ENCODE measurements at regions not wholly inside any gene's neighbourhood (a gene's known extent, or its start where the extent isn't known, plus 50 kb on each side); places are given as distances from the start of the nearest gene placed in this dataset.

DNA sequence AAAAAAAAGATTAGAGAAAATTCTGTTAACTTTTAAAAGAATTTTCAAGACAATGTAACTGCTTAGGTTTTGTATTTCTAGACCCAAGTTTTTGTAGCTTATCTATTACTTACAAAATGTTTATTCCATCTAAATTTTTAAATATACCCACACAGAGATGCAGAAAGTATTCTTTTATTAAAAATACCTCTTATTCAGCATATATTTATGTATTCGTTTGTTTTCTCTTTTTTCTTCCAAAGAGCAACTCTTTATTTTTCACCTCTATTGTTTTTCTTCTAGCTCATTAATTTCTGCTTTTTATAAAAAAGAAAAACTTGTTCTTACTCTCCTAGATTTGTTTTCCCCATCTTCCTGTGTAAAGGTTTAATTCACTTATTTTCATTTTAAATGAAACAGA, 180.3 kb downstream of the ZDHHC21 start:
- TF ChIP-seq FOXM1 (IDR thresholded peaks at IDR 0.05; ENCODE audit: borderline replicate concordance, low read depth): no peak
- TF ChIP-seq YY1 (IDR thresholded peaks at IDR 0.05; ENCODE audit: low read depth): no peak
- no peak for TF ChIP-seq EP300 (IDR thresholded peaks at IDR 0.05; ENCODE audit: borderline replicate concordance)
- no peak for TF ChIP-seq TEAD4 (IDR thresholded peaks at IDR 0.05)
